ENCODE measurements at regions not wholly inside any gene's neighbourhood (a gene's known extent, or its start where the extent isn't known, plus 50 kb on each side); places are given as distances from the start of the nearest gene placed in this dataset.

DNA sequence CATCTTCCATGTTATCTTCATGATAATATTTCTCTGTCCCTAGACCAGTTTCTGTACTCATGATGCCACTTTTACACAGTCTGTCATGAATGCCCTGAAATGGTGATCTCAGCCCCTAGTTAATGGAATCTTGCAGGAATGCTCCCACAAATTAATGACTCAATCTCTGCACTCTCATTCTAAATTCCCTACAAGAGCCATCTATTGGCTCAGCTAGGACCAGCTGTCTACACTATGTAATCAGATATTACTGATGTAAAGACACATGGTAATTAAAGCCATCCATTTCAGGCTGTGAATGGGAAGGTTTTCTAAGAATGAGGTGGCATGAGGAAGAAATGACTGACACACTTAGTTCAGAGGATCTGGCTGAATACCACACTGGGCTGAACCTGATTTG, 199.1 kb upstream of the KCND3 start:
- TF ChIP-seq CTCF (conservative IDR thresholded peaks at IDR 0.05 in 1 of 2, IDR thresholded peaks at IDR 0.05 in 1 of 2; ENCODE audit: low read depth in 1 of 2, low read length in 2 of 2) (no peak), EZH2 (IDR thresholded peaks at IDR 0.05; ENCODE audit: low read length, missing control alignments) (no peak)

Data from fibroblast of lung (primary cell).